ENCODE measurements at regions not wholly inside any gene's neighbourhood (a gene's known extent, or its start where the extent isn't known, plus 50 kb on each side); places are given as distances from the start of the nearest gene placed in this dataset.

DNA sequence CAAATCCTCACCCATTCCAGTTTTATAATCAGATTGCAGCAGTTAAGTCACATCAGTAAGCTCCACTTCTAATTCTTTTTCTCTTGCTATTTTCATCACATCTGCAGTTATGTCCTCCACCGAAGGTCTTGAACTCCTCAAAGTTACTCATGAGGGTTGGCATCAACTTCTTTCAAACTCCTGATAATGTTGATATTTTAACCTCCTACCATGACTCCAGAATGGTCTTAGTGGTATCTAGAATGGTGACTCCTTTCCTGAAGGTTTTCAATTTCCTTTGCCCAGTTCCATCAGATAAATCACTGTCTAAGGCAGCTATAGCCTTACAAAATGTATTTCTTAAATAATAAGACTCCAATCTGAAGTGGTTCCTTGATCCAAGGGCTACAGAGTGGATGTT lies 53.8 kb upstream of the EDIL3 start:
- no peak overlapping the region for H3K4me3 ChIP-seq
- no peaks in the 10 kb centered on the region for H3K27me3 ChIP-seq
- no peak overlapping the region for H2AFZ ChIP-seq
- H3K4me2 ChIP-seq, result no peak overlapping the region
- H3K9me3 ChIP-seq (ENCODE audit: low read depth), result no peaks in the 10 kb centered on the region
- H3K4me1 ChIP-seq (ENCODE audit: insufficient read depth), result peaks cover 10% of the 10 kb centered on the region
- no peaks in the 10 kb centered on the region for H4K20me1 ChIP-seq (ENCODE audit: insufficient read depth, poor library complexity, severe bottlenecking)
- no peaks in the 10 kb centered on the region for H3K9me2 ChIP-seq (replicated peaks; ENCODE audit: insufficient read depth)
- no peak for TF ChIP-seq EZH2 (IDR thresholded peaks at IDR 0.05; ENCODE audit: borderline replicate concordance)
- TF ChIP-seq, protein P1, sequence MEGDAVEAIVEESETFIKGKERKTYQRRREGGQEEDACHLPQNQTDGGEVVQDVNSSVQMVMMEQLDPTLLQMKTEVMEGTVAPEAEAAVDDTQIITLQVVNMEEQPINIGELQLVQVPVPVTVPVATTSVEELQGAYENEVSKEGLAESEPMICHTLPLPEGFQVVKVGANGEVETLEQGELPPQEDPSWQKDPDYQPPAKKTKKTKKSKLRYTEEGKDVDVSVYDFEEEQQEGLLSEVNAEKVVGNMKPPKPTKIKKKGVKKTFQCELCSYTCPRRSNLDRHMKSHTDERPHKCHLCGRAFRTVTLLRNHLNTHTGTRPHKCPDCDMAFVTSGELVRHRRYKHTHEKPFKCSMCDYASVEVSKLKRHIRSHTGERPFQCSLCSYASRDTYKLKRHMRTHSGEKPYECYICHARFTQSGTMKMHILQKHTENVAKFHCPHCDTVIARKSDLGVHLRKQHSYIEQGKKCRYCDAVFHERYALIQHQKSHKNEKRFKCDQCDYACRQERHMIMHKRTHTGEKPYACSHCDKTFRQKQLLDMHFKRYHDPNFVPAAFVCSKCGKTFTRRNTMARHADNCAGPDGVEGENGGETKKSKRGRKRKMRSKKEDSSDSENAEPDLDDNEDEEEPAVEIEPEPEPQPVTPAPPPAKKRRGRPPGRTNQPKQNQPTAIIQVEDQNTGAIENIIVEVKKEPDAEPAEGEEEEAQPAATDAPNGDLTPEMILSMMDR (IDR thresholded peaks at IDR 0.05; ENCODE audit: poor library complexity), result no peak
- no peak for TF ChIP-seq EZH2phosphoT487 (IDR thresholded peaks at IDR 0.05; ENCODE audit: low read depth, severe bottlenecking, unreplicated experiment)
- no peaks in the 10 kb centered on the region for H3K36me3 ChIP-seq (replicated peaks; ENCODE audit: insufficient read depth, low read depth)
- no peak for DNase-seq (ENCODE audit: low spot score)
- H3K27ac ChIP-seq, result no peak overlapping the region
- 69% methylated on average over 1 of the region's 1 CpG for WGBS (ENCODE audit: low lambda C conversion rate, missing lambda C conversion rate)
- no peaks in the 10 kb centered on the region for H3K79me2 ChIP-seq

- H3K4me2 ChIP-seq, result no peak overlapping the region
- H3K79me2 ChIP-seq, result no peaks in the 10 kb centered on the region
- H3K9me3 ChIP-seq (ENCODE audit: low read depth), result no peaks in the 10 kb centered on the region
- DNase-seq (ENCODE audit: low spot score), result no peak
- H3K4me3 ChIP-seq, result no peak overlapping the region
- H3K9me2 ChIP-seq (replicated peaks; ENCODE audit: insufficient read depth), result no peaks in the 10 kb centered on the region
- no peaks in the 10 kb centered on the region for H3K27me3 ChIP-seq
- 88% methylated on average over 2 of the region's 2 CpGs for WGBS (ENCODE audit: low lambda C conversion rate, missing lambda C conversion rate)
- H3K36me3 ChIP-seq (replicated peaks; ENCODE audit: insufficient read depth, low read depth), result no peaks in the 10 kb centered on the region
- TF ChIP-seq, protein P1 (IDR thresholded peaks at IDR 0.05; ENCODE audit: poor library complexity), result no peak
- TF ChIP-seq EZH2phosphoT487 (IDR thresholded peaks at IDR 0.05; ENCODE audit: low read depth, severe bottlenecking, unreplicated experiment), result no peak
- TF ChIP-seq EZH2 (IDR thresholded peaks at IDR 0.05; ENCODE audit: borderline replicate concordance), result no peak
- H4K20me1 ChIP-seq (ENCODE audit: insufficient read depth, poor library complexity, severe bottlenecking), result no peaks in the 10 kb centered on the region
- no peak overlapping the region for H3K27ac ChIP-seq
- no peak overlapping the region for H2AFZ ChIP-seq
- H3K4me1 ChIP-seq (ENCODE audit: insufficient read depth), result peaks cover 10% of the 10 kb centered on the region
Measured at GRCh38 chr5:84437673-84438315, 53.1 kb upstream of the EDIL3 start.

DNA sequence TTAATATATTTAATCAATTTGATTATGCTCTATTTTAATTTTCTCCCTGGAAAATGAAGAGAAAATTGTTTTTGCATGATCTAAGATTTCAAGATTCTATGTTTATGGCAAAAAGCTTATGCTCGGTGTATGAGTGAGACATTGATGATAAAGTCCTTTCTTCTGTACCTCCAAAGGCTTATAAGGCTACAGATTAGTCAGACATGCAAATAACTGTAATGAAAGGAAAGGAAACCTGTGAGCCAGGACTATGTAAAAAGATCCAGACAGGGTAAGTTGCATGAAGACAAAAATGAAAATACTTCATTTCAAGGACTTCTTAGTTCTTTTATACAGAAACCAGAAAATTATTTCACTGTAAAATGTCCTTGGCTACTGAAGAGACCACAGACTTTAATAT lies 52.2 kb upstream of the EDIL3 start:
- DNase-seq (ENCODE audit: low spot score), result no peak
- peak overlapping the region; percentile 21 for H3K4me2 ChIP-seq
- no peaks in the 10 kb centered on the region for H3K27me3 ChIP-seq
- 42% methylated on average over 1 of the region's 1 CpG for WGBS (ENCODE audit: low lambda C conversion rate, missing lambda C conversion rate)
- H4K20me1 ChIP-seq (ENCODE audit: insufficient read depth, poor library complexity, severe bottlenecking), result no peaks in the 10 kb centered on the region
- H3K27ac ChIP-seq, result peak overlapping the region; percentile 65
- no peak overlapping the region for H3K4me3 ChIP-seq
- TF ChIP-seq EZH2 (IDR thresholded peaks at IDR 0.05; ENCODE audit: borderline replicate concordance), result no peak
- TF ChIP-seq, protein P1 (IDR thresholded peaks at IDR 0.05; ENCODE audit: poor library complexity), result no peak
- no peak for TF ChIP-seq EZH2phosphoT487 (IDR thresholded peaks at IDR 0.05; ENCODE audit: low read depth, severe bottlenecking, unreplicated experiment)
- peaks cover 10% of the 10 kb centered on the region for H3K4me1 ChIP-seq (ENCODE audit: insufficient read depth)
- H3K36me3 ChIP-seq (replicated peaks; ENCODE audit: insufficient read depth, low read depth), result no peaks in the 10 kb centered on the region
- H3K9me3 ChIP-seq (ENCODE audit: low read depth), result no peaks in the 10 kb centered on the region
- no peaks in the 10 kb centered on the region for H3K9me2 ChIP-seq (replicated peaks; ENCODE audit: insufficient read depth)
- H2AFZ ChIP-seq, result no peak overlapping the region
- H3K79me2 ChIP-seq, result no peaks in the 10 kb centered on the region

Measured in hepatocyte (in vitro differentiated cells).